ENCODE measurements at regions not wholly inside any gene's neighbourhood (a gene's known extent, or its start where the extent isn't known, plus 50 kb on each side); places are given as distances from the start of the nearest gene placed in this dataset.

DNA sequence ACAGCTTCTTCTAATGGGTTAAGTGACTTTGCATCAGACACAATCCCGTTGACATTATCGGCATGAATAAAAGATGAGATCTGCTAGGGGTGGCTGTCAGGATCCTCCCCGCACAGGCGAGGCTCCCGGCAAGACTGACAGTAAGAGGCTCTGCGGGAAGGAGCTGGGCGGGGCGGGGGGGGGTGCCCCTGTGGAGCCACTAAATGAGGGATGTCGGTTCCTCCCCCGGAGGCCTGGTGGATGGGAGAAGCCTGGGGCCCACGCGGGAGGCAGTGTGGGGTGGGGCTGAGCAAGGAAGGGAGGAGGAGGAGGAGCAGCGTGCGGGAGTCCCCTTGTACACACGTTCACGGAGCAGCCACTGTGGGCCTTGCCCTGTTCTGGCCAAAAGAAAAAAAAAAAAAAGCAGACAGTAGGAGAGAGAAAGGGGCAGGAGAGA is 190.9 kb upstream of the GSE1 start:
- TF ChIP-seq, protein P1, sequence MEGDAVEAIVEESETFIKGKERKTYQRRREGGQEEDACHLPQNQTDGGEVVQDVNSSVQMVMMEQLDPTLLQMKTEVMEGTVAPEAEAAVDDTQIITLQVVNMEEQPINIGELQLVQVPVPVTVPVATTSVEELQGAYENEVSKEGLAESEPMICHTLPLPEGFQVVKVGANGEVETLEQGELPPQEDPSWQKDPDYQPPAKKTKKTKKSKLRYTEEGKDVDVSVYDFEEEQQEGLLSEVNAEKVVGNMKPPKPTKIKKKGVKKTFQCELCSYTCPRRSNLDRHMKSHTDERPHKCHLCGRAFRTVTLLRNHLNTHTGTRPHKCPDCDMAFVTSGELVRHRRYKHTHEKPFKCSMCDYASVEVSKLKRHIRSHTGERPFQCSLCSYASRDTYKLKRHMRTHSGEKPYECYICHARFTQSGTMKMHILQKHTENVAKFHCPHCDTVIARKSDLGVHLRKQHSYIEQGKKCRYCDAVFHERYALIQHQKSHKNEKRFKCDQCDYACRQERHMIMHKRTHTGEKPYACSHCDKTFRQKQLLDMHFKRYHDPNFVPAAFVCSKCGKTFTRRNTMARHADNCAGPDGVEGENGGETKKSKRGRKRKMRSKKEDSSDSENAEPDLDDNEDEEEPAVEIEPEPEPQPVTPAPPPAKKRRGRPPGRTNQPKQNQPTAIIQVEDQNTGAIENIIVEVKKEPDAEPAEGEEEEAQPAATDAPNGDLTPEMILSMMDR (IDR thresholded peaks at IDR 0.05; ENCODE audit: borderline replicate concordance, extremely low read depth, low read length, poor library complexity, severe bottlenecking), result no peak
- TF ChIP-seq EZH2 (IDR thresholded peaks at IDR 0.05; ENCODE audit: borderline replicate concordance, low read depth, low read length, severe bottlenecking), result no peak
